Tibial nerve (tissue), 4 donors: ENCODE measurements at regions not wholly inside any gene's neighbourhood (a gene's known extent, or its start where the extent isn't known, plus 50 kb on each side); places are given as distances from the start of the nearest gene placed in this dataset.

Source experiments
- CTCF ChIP-seq, 5 experiments: fragments of 200-600 bp in 3 of 5; fragments of 450-650 bp in 2 of 5; sonication (generic) in 3 of 5; IDR thresholded peaks; one replicate each; pipeline ENCODE4 v1.5.1; 2016 to 2019; ENCODE audit warnings: antibody characterized with exemption in 5 of 5, mild to moderate bottlenecking in 3 of 5, moderate library complexity in 2 of 5
- EP300 ChIP-seq, 2 donors: sonication (generic); formaldehyde crosslinking; IDR thresholded peaks; one replicate each; pipeline ENCODE4 v1.6.1; 2017; ENCODE audit warnings: antibody characterized with exemption in 2 of 2, mild to moderate bottlenecking in 1 of 2
- POLR2A ChIP-seq, 2 donors: fragments of 450-650 bp; IDR thresholded peaks; one replicate each; pipeline ENCODE4 v1.6.1; 2017; ENCODE audit warnings: antibody characterized with exemption in 2 of 2, mild to moderate bottlenecking in 2 of 2, moderate library complexity in 2 of 2

GRCh38 chr18:24797981-24798380, 337.5 kb downstream of the HRH4 start:
- TF ChIP-seq POLR2A (IDR thresholded peaks at IDR 0.05) (no peak), CTCF (IDR thresholded peaks at IDR 0.05) (no peak), EP300 (IDR thresholded peaks at IDR 0.05) (no peak)
